ENCODE measurements at regions not wholly inside any gene's neighbourhood (a gene's known extent, or its start where the extent isn't known, plus 50 kb on each side); places are given as distances from the start of the nearest gene placed in this dataset.

GRCh38 chr5:56389261-56389660 lies 156.1 kb upstream of the ANKRD55 start:
- TF ChIP-seq CTCF (IDR thresholded peaks at IDR 0.05; ENCODE audit: insufficient read depth, low read length, poor library complexity, severe bottlenecking) = no peak
- no peaks in the 10 kb centered on the region for H3K36me3 ChIP-seq (ENCODE audit: control insufficient read depth, insufficient read depth, low read length)
- H3K27me3 ChIP-seq (ENCODE audit: control insufficient read depth, insufficient read depth, low read length) = no peaks in the 10 kb centered on the region
- DNase-seq (ENCODE audit: low read depth) = no peak
- H3K4me3 ChIP-seq (ENCODE audit: low read depth, low read length) = no peak overlapping the region

DNA sequence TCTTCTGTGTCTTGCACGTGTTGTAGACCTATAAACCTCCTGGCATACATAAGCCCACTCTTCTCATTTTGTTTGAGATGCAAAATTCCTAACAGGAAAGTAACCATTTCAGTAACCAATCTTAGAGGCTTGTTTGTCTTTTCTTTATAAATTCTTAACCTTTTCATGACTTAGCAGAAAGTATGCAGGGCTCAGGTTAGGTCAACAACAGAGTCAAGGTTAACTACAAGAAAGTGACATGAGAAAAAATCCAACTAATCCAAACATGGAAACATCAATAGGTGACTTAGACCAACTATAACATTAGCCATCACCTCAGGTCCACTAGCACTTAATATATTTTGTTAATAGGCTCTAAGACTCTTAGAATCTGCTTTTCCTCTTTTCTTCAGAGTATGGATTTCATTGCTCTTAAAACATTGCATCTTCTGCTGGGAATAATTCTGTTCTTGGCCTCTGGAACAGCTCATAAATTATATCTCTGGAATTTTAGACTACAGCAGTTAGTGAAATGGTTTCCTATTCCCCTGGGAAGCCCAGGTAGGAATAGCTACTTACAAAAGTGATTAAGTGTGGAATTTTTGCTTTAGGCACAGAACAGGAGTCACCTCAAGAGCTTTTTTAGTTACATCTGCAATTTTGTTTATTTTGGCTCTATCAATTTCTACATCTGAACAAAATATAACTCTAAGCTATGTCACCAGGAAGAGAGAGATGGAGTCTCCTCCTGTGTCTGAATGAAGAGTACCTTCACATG lies 155.3 kb upstream of the ANKRD55 start:
- Histone ChIP-seq H3K27me3 (ENCODE audit: control insufficient read depth, insufficient read depth, low read length) (no peaks in the 10 kb centered on the region), H3K4me3 (ENCODE audit: low read depth, low read length) (no peak overlapping the region), H3K36me3 (ENCODE audit: control insufficient read depth, insufficient read depth, low read length) (no peaks in the 10 kb centered on the region)
- TF ChIP-seq CTCF (IDR thresholded peaks at IDR 0.05; ENCODE audit: insufficient read depth, low read length, poor library complexity, severe bottlenecking) = no peak
- no peak for DNase-seq (ENCODE audit: low read depth)

DNA sequence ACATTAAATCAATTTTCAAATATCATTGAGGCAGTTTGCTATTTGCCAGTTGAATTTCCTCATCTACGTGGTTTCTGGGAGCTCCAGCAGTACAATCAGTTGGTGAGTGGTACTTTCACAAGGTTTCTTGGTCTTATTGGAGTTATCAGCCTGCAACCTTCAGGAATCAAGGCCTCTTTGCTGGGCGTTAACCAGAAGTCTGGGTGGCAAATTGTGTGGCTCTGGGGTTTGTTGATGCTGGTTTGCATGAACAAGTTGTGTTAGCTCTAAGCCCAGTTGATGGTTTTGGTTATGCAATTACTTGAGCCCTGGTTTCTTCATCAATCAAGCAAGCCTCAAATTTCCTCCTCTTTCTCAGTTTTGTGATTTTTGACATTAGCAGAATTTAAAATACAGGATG lies 152.9 kb upstream of the ANKRD55 start:
- no peaks in the 10 kb centered on the region for H3K27me3 ChIP-seq (ENCODE audit: control insufficient read depth, insufficient read depth, low read length)

DNA sequence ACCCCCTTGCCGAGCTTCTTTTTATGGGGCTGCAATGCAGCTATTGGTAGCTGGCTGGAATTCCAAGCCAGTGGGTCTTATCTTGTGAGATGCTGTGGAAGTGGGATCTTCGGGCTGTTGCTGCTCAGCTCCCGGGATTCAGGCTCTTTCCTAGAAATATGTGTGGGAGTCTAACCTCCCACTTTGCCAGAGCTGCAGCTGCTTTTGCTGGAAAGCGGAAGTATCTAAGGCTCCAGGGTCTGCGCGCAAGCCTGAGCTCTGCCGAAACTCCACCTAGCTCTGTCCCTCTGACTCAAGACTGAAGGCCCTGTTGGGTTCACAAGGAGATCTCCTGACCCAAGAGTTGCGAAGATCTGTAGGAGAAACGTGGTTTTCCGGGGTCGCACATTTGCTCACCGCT lies 151.1 kb upstream of the ANKRD55 start:
- Histone ChIP-seq H3K4me3 (ENCODE audit: low read depth, low read length) (no peak overlapping the region), H3K36me3 (ENCODE audit: control insufficient read depth, insufficient read depth, low read length) (no peaks in the 10 kb centered on the region), H3K27me3 (ENCODE audit: control insufficient read depth, insufficient read depth, low read length) (no peaks in the 10 kb centered on the region)
- DNase-seq (ENCODE audit: low read depth) = no peak
- no peak for TF ChIP-seq CTCF (IDR thresholded peaks at IDR 0.05; ENCODE audit: insufficient read depth, low read length, poor library complexity, severe bottlenecking)

More for the DNA sequence above, 152.9 kb upstream of the ANKRD55 start:
- Histone ChIP-seq H3K36me3 (ENCODE audit: control insufficient read depth, insufficient read depth, low read length) (no peaks in the 10 kb centered on the region), H3K4me3 (ENCODE audit: low read depth, low read length) (no peak overlapping the region)
- no peak for DNase-seq (ENCODE audit: low read depth)
- no peak for TF ChIP-seq CTCF (IDR thresholded peaks at IDR 0.05; ENCODE audit: insufficient read depth, low read length, poor library complexity, severe bottlenecking)

- no peak overlapping the region for H3K4me3 ChIP-seq (ENCODE audit: low read depth, low read length)
- no peaks in the 10 kb centered on the region for H3K36me3 ChIP-seq (ENCODE audit: control insufficient read depth, insufficient read depth, low read length)
- no peak for TF ChIP-seq CTCF (IDR thresholded peaks at IDR 0.05; ENCODE audit: insufficient read depth, low read length, poor library complexity, severe bottlenecking)
- H3K27me3 ChIP-seq (ENCODE audit: control insufficient read depth, insufficient read depth, low read length) = no peaks in the 10 kb centered on the region
- no peak for DNase-seq (ENCODE audit: low read depth)
These were observed 150.6 kb upstream of the ANKRD55 start for GRCh38 chr5:56383761-56384160.

- Histone ChIP-seq H3K36me3 (ENCODE audit: control insufficient read depth, insufficient read depth, low read length) (no peaks in the 10 kb centered on the region), H3K27me3 (ENCODE audit: control insufficient read depth, insufficient read depth, low read length) (no peaks in the 10 kb centered on the region), H3K4me3 (ENCODE audit: low read depth, low read length) (no peak overlapping the region)
- no peak for DNase-seq (ENCODE audit: low read depth)
- TF ChIP-seq CTCF (IDR thresholded peaks at IDR 0.05; ENCODE audit: insufficient read depth, low read length, poor library complexity, severe bottlenecking) = no peak
These were observed 149.8 kb upstream of the ANKRD55 start for GRCh38 chr5:56382896-56383295.
